ENCODE measurements at regions not wholly inside any gene's neighbourhood (a gene's known extent, or its start where the extent isn't known, plus 50 kb on each side); places are given as distances from the start of the nearest gene placed in this dataset.
"Not testable (repeated sequence)": the region's sequence is repeated elsewhere in the genome, so short reads cannot be mapped to it uniquely, and the experiment has no call there.

DNA sequence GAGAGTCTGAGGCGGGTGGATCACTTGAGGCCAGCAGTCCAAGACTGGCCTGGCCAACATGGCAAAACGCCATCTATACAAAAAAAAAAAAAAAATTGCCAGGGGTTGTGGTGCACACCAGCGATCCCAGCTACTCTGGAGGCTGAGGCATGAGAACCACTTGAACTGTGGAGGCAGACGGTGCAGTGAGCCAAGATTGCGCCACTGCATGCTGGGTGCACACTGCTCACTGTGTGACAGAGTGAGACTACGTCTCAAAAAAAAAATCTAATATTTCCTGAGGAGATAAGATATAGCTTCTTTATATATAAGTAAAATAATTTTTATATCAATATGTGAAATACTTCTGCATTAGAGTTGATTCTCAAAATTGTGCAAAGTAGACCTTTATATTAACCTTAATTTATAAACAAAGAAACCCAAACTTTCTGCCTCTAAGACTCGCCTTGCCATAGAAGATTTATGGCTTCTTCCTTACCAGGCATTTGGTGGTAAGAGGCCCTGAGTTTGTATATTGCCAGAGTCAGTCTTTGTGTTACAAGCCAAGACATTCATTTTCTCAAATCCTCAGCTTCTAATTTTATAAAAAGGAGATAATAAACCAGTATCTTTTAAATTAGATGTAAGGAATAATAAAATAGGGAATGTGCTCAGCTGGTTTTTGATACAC is 1226.7 kb downstream of the FLRT2 start:
- Histone ChIP-seq H3K4me1 (no peaks in the 10 kb centered on the region), H3K36me3 (no peaks in the 10 kb centered on the region), H3K27ac (replicated peaks) (no peak overlapping the region), H3K9me3 (replicated peaks) (peaks cover 24% of the 10 kb centered on the region), H3K27me3 (ENCODE audit: low read depth) (no peaks in the 10 kb centered on the region), H3K4me3 (no peak overlapping the region)
- TF ChIP-seq, protein P1, sequence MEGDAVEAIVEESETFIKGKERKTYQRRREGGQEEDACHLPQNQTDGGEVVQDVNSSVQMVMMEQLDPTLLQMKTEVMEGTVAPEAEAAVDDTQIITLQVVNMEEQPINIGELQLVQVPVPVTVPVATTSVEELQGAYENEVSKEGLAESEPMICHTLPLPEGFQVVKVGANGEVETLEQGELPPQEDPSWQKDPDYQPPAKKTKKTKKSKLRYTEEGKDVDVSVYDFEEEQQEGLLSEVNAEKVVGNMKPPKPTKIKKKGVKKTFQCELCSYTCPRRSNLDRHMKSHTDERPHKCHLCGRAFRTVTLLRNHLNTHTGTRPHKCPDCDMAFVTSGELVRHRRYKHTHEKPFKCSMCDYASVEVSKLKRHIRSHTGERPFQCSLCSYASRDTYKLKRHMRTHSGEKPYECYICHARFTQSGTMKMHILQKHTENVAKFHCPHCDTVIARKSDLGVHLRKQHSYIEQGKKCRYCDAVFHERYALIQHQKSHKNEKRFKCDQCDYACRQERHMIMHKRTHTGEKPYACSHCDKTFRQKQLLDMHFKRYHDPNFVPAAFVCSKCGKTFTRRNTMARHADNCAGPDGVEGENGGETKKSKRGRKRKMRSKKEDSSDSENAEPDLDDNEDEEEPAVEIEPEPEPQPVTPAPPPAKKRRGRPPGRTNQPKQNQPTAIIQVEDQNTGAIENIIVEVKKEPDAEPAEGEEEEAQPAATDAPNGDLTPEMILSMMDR (IDR thresholded peaks at IDR 0.05; ENCODE audit: borderline replicate concordance) = no peak
- intact Hi-C loops (cut with micrococcal nuclease) = no loop called here
- DNase-seq = no peak

DNA sequence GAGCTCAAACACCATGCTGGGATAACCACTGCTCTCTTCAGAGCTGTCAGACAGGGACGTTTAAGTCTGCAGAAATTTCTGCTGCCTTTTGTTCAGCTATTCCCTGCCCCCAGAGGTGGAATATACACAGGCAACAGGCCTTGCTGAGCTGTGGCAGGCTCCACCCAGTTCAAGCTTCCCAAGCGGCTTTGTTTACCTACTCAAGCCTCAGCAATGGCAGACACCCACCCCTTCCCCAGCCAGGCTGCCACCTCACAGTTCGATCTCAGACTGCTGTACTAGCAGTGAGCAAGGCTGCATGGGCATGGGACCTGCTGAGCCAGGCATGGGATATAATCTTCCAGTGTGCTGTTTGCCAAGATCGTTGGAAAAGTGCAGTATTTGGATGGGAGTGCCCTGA is 1220.5 kb downstream of the FLRT2 start:
- DNase-seq; H3K4me1 ChIP-seq; intact Hi-C loops (cut with micrococcal nuclease); H3K27ac ChIP-seq (replicated peaks); H3K27me3 ChIP-seq (ENCODE audit: low read depth); H3K36me3 ChIP-seq; H3K4me3 ChIP-seq: not testable (repeated sequence)
- H3K9me3 ChIP-seq (replicated peaks) = peaks cover 65% of the 10 kb centered on the region

DNA sequence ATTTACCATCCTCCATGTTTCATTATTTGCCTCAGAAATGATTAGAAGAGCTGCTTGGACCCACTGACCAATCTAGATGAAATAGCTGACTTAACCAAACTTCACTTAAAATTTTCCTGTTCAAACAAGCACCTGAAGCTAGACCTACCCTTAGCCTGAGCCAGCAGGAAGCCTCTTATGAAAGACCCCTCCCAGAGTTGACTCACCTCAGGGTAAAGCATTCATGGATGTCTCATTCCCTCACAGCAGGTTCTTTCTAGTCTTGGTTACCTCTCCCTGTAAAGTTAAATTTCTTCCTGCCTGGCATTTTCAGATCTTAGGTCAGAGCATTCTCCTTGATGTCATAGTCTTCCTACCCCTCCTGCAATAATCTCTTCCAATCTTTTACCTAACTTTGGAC is 1209.8 kb downstream of the FLRT2 start:
- intact Hi-C loops (cut with micrococcal nuclease) = no loop called here
- Histone ChIP-seq H3K4me1 (no peaks in the 10 kb centered on the region), H3K27ac (replicated peaks) (no peak overlapping the region), H3K27me3 (ENCODE audit: low read depth) (no peaks in the 10 kb centered on the region), H3K9me3 (replicated peaks) (peaks cover 33% of the 10 kb centered on the region), H3K36me3 (no peaks in the 10 kb centered on the region), H3K4me3 (no peak overlapping the region)
- TF ChIP-seq, protein P1 (IDR thresholded peaks at IDR 0.05; ENCODE audit: borderline replicate concordance) = no peak
- DNase-seq = no peak

DNA sequence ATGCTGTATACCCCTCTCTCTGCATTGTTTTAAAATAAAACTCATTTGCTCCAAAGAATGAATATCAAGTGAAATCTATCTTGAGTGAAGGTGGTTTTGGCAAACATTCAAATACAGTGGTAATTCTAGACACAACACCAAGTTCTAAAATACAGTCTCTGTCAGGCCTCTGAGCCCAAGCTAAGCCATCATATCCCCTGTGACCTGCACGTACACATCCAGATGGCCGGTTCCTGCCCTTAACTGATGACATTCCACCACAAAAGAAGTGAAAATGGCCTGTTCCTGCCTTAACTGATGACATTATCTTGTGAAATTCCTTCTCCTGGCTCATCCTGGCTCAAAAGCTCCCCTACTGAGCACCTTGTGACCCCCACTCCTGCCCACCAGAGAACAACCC is 1201.5 kb downstream of the FLRT2 start:
- H3K4me3 ChIP-seq; H3K27me3 ChIP-seq (ENCODE audit: low read depth); H3K4me1 ChIP-seq; intact Hi-C loops (cut with micrococcal nuclease); H3K9me3 ChIP-seq (replicated peaks); H3K27ac ChIP-seq (replicated peaks); H3K36me3 ChIP-seq; DNase-seq: not testable (repeated sequence)

DNA sequence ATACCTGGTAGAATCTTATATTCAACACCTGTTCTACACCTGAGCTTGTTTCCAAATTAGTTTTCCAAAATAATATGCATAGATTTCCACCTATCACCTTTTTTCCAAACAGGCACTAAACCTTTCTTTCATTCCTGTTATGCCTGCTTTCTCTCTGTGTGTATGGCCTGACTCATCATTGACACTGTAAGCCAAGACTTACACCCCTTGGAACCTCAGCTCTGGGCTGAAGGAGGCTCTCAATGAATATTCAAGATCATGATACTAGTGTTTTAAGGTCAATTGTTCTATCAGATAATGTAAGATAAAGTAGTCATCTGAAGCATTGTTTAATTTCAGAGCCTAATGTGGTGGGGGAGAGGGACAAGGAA is 1193.3 kb downstream of the FLRT2 start:
- no peaks in the 10 kb centered on the region for H3K9me3 ChIP-seq (replicated peaks)
- DNase-seq = no peak
- H3K27ac ChIP-seq (replicated peaks) = no peak overlapping the region
- no peaks in the 10 kb centered on the region for H3K27me3 ChIP-seq (ENCODE audit: low read depth)
- TF ChIP-seq, protein P1 (IDR thresholded peaks at IDR 0.05; ENCODE audit: borderline replicate concordance) = no peak
- H3K4me1 ChIP-seq = no peaks in the 10 kb centered on the region
- no peaks in the 10 kb centered on the region for H3K36me3 ChIP-seq
- no peak overlapping the region for H3K4me3 ChIP-seq
- intact Hi-C loops (cut with micrococcal nuclease) = no loop called here

DNA sequence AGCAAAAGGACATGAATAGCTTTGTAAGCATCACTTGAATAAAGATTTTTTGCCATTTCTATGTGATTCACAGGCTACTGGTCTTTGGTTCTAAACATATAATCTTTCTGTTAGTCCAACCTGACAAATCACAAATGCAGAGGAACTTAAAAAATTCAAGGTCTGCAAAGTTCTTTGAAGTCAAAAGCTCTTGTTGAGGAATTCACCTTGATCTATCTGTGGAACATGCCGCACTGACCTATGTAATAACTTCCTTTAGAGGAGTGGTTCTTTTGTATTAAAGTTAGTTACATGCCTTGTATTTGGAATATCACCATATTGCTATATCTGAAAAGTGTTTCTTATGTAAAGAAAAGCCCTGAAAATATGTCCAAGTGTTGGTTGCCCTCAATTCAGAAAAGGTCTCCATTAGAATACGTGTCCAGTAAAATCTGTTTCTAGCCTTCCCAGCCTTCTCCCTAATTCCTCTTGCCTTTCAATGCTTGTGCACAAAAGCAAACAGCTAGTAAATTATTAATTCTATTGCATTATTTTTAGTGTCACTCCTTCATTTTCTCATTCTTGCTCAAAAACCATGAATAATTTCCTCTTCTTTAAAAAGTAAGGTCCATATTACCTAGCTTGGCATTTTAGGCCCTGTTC is 1192.8 kb downstream of the FLRT2 start:
- Histone ChIP-seq H3K27ac (replicated peaks) (no peak overlapping the region), H3K4me3 (no peak overlapping the region), H3K4me1 (no peaks in the 10 kb centered on the region), H3K36me3 (no peaks in the 10 kb centered on the region), H3K27me3 (ENCODE audit: low read depth) (no peaks in the 10 kb centered on the region), H3K9me3 (replicated peaks) (no peaks in the 10 kb centered on the region)
- DNase-seq = no peak
- TF ChIP-seq, protein P1 (IDR thresholded peaks at IDR 0.05; ENCODE audit: borderline replicate concordance) = no peak
- intact Hi-C loops (cut with micrococcal nuclease) = no loop called here
